ENCODE measurements at regions not wholly inside any gene's neighbourhood (a gene's known extent, or its start where the extent isn't known, plus 50 kb on each side); places are given as distances from the start of the nearest gene placed in this dataset.

- TF ChIP-seq POLR2A (IDR thresholded peaks at IDR 0.05) (no peak), CTCF (IDR thresholded peaks at IDR 0.05) (no peak)
These were observed 471.5 kb upstream of the NRG3 start for GRCh38 chr10:81403451-81403850.
